HEK293T (cell line): ENCODE measurements at regions not wholly inside any gene's neighbourhood (a gene's known extent, or its start where the extent isn't known, plus 50 kb on each side); places are given as distances from the start of the nearest gene placed in this dataset.

Source experiments
- ARNT ChIP-seq: fragments of 450-650 bp; IDR thresholded peaks from 2 replicates; pipeline ENCODE4 v1.6.1; 2017; ENCODE audit warnings: mild to moderate bottlenecking
- BHLHE40 ChIP-seq: fragments of 450-650 bp; IDR thresholded peaks from 2 replicates; pipeline ENCODE4 v1.6.1; 2016; ENCODE audit warnings: mild to moderate bottlenecking, moderate library complexity, borderline replicate concordance
- CTBP1 ChIP-seq: fragments of 450-650 bp; IDR thresholded peaks from 2 replicates; pipeline ENCODE4 v1.6.1; 2016; ENCODE audit warnings: borderline replicate concordance
- ELF4 ChIP-seq: fragments of 450-650 bp; IDR thresholded peaks from 2 replicates; pipeline ENCODE4 v1.6.1; 2017; ENCODE audit warnings: antibody characterized with exemption
- FOXA1 ChIP-seq: fragments of 450-650 bp; IDR thresholded peaks from 2 replicates; pipeline ENCODE4 v1.6.1; 2016; ENCODE audit warnings: mild to moderate bottlenecking
- FOXM1 ChIP-seq: fragments of 450-650 bp; IDR thresholded peaks from 2 replicates; pipeline ENCODE4 v1.6.1; 2017; ENCODE audit warnings: mild to moderate bottlenecking, borderline replicate concordance
- TF ChIP-seq, protein P1 (sequence below): fragments of 450-650 bp; IDR thresholded peaks from 2 replicates; pipeline ENCODE4 v1.6.1; 2016

DNA sequence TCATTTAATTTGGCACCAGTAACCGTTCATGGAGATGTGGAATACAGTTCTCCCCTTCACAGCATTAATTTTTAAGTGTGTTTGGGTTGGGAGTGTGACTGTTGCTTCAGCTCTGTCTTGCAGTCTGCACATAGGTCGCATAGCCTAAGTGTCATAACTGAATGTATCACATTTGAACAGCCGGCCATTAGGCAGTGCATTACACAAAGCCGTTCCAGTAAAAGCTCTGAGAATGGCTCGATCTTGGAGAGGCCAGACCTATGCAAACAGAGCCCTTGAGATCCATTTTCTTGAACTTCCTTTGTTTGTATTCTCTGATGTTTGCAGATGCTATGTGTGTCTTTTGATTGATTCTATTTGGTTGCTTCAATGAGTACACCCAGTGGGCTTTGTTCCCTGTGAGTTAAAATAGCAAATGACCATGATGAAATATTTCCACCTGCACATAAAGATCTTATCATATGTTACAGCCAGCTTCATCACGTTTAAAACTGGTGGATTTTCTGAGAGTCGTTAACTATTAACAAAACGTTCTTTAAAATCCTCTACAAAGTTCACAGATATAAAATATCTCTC is 1104.9 kb upstream of the SLC10A2 start:
- no peak for TF ChIP-seq ARNT
- no peak for TF ChIP-seq FOXM1
- TF ChIP-seq, protein P1, sequence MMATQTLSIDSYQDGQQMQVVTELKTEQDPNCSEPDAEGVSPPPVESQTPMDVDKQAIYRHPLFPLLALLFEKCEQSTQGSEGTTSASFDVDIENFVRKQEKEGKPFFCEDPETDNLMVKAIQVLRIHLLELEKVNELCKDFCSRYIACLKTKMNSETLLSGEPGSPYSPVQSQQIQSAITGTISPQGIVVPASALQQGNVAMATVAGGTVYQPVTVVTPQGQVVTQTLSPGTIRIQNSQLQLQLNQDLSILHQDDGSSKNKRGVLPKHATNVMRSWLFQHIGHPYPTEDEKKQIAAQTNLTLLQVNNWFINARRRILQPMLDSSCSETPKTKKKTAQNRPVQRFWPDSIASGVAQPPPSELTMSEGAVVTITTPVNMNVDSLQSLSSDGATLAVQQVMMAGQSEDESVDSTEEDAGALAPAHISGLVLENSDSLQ, result no peak
- TF ChIP-seq CTBP1, result no peak
- TF ChIP-seq ELF4, result no peak
- no peak for TF ChIP-seq FOXA1
- no peak for TF ChIP-seq BHLHE40
